HL-60 (cell line): ENCODE measurements at regions not wholly inside any gene's neighbourhood (a gene's known extent, or its start where the extent isn't known, plus 50 kb on each side); places are given as distances from the start of the nearest gene placed in this dataset.

ENCODE experiments used
- CTCF ChIP-seq: IDR thresholded peaks from one replicate; pipeline ENCODE4 v1.5.1; 2011; ENCODE audit warnings: low read length, control low read depth, inconsistent platforms; ENCODE audit not compliant: insufficient read depth
- SPI1 ChIP-seq: IDR thresholded peaks from 2 replicates; pipeline ENCODE4 v1.6.1; 2012; ENCODE audit warnings: low read depth, mild to moderate bottlenecking, borderline replicate concordance
- TF ChIP-seq, protein P1 (sequence below): IDR thresholded peaks from 2 replicates; pipeline ENCODE4 v1.6.1; 2012; ENCODE audit warnings: low read depth; ENCODE audit not compliant: insufficient replicate concordance

- TF ChIP-seq CTCF = no peak
- no peak for TF ChIP-seq SPI1
- TF ChIP-seq, protein P1, sequence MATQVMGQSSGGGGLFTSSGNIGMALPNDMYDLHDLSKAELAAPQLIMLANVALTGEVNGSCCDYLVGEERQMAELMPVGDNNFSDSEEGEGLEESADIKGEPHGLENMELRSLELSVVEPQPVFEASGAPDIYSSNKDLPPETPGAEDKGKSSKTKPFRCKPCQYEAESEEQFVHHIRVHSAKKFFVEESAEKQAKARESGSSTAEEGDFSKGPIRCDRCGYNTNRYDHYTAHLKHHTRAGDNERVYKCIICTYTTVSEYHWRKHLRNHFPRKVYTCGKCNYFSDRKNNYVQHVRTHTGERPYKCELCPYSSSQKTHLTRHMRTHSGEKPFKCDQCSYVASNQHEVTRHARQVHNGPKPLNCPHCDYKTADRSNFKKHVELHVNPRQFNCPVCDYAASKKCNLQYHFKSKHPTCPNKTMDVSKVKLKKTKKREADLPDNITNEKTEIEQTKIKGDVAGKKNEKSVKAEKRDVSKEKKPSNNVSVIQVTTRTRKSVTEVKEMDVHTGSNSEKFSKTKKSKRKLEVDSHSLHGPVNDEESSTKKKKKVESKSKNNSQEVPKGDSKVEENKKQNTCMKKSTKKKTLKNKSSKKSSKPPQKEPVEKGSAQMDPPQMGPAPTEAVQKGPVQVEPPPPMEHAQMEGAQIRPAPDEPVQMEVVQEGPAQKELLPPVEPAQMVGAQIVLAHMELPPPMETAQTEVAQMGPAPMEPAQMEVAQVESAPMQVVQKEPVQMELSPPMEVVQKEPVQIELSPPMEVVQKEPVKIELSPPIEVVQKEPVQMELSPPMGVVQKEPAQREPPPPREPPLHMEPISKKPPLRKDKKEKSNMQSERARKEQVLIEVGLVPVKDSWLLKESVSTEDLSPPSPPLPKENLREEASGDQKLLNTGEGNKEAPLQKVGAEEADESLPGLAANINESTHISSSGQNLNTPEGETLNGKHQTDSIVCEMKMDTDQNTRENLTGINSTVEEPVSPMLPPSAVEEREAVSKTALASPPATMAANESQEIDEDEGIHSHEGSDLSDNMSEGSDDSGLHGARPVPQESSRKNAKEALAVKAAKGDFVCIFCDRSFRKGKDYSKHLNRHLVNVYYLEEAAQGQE = no peak
Measured at GRCh38 chr3:53999725-54000124, 108.1 kb upstream of the SELENOK start.
